ENCODE measurements at regions not wholly inside any gene's neighbourhood (a gene's known extent, or its start where the extent isn't known, plus 50 kb on each side); places are given as distances from the start of the nearest gene placed in this dataset.

DNA sequence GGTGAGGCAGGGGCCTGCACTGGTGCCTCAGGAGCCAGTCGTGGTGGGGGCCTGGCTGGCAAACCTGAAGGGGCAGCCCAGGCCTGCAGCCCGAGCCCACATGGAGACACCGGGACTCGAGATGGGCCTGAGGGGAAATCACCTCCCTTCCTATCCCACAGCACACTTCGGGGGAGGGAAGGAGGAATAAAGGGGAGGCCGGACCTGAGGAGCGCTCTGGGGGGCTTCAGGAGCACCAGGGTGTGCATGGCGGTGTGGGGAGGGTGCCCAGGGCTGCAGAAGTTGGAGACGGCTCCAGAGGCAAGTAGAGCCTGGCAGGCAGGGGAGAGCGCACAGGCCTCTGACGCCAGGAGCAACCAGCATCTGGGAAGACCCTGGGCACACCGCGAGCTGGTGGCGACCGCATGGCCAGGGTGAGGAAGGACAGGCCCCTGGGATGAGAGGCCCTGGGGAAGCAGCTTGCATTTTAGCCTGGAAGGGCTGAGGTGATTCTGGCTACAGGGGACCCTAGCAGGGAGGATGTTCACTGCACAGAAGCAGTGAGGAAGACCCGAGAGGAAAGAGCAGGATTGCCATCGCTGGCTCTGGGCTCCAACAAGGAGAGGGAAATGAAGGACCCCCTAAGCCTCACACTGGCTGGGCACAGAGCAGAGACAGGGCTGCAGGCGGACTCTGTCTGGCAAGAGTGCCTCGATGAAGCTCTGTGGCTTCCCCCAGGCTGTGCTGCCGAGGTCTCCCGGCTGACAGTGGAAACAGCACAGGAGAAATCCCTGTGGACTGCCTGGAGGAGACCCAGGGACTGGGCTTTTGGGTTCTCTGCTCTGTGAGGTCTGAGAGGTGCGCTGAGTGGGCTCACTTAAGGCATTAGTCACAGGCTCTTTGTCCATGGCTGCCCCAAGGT, 457.7 kb downstream of the BRD1 start:
- DNase-seq (ENCODE audit: low read depth, low spot score), result no peak

- no peak for DNase-seq (ENCODE audit: low read depth, low spot score)
These were observed 458.5 kb downstream of the BRD1 start for GRCh38 chr22:49368976-49369725.

- DNase-seq (ENCODE audit: low read depth, low spot score), result no peak
These were observed 459.3 kb downstream of the BRD1 start for GRCh38 chr22:49368221-49368975.

GRCh38 chr22:49367041-49367697, 460.5 kb downstream of the BRD1 start:
- no peak for DNase-seq (ENCODE audit: low read depth, low spot score)

DNA sequence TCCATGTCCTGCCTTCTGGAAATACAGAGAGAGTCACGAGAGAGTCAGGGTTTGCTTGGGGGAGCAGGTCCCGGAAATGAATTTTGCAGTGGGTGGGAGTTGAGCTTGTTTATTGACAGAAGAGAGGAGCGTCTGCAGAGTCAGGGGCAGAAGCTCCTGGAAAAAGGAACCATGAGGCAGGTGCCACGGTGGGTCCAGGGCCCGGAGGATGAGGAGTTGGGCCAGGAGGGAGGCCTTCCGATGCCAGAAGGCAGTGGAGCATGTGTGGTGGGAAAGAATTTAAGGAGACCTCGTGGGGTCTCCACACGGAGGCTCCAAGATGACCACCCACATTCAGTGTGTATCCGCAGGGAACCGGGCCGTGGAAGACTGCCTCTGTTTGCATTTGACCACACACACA, 461.2 kb downstream of the BRD1 start:
- no peak for DNase-seq (ENCODE audit: low read depth, low spot score)

DNA sequence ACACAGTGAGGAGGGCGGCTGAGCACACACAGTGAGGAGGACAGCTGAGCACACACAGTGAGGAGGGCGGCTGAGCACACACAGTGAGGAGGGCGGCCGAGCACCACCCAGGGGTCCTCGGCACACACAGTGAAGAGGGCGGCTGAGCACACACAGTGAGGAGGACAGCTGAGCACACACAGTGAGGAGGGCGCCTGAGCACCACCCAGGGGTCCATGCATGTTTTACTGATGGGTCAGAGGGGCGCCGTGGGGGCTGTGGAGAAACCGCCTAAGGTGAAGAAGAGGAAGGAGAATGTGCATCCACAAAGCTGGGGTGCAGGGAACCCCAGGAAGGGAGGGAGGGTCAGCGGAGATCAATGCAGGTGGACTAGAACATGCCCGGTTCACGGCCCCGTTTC, 461.8 kb downstream of the BRD1 start:
- no peak for DNase-seq (ENCODE audit: low read depth, low spot score)

DNA sequence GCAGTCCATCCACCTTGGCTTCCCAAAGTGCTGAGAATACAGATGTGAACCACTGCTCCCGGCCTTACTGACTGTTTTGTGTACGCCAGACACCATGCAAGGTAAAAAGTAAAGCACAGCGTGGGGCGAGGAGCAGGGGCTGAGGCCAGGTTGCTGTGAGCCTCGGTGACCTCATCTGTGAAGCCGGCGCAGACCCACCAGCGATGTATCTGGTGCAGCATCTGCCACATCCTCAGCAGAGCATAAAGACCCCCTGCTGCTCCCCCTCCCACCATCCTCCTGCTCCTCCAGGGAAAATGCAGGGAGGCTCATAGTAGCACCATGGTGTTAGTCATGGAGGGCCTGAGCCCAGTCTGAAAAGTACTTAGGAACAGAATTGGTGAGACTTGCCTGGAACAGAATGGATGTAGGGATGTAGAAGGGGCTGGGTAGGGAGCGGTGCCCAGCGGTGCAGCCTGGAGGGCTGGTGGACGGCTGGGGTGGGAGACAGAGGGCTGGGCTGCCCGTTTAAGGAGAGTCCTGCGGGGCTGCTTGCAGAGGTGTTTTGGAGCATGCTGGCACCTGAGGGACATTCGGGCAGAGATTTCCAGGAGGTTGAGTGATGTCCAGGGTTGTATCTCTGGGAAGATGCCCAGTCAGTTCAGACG, 462.4 kb downstream of the BRD1 start:
- no peak for DNase-seq (ENCODE audit: low read depth, low spot score)

DNA sequence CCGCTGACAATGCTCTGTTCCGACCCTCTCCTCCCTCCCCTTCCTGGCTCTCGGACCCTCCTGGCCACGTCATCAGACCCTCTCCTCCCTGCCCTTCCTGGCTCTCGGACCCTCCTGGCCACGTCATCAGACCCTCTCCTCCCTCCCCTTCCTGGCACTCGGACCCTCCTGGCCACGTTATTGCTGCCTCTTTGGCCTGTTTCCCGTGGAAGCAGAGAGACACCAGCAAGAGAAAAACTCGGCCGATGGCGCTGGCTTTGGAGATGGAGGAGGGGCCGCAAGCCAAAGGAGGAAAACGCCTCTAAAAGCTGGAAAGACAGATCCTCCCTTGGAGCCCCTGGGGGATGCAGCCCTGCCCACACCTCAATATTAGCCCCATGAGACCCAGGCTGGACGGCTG, 463.3 kb downstream of the BRD1 start:
- no peak for DNase-seq (ENCODE audit: low read depth, low spot score)

DNA sequence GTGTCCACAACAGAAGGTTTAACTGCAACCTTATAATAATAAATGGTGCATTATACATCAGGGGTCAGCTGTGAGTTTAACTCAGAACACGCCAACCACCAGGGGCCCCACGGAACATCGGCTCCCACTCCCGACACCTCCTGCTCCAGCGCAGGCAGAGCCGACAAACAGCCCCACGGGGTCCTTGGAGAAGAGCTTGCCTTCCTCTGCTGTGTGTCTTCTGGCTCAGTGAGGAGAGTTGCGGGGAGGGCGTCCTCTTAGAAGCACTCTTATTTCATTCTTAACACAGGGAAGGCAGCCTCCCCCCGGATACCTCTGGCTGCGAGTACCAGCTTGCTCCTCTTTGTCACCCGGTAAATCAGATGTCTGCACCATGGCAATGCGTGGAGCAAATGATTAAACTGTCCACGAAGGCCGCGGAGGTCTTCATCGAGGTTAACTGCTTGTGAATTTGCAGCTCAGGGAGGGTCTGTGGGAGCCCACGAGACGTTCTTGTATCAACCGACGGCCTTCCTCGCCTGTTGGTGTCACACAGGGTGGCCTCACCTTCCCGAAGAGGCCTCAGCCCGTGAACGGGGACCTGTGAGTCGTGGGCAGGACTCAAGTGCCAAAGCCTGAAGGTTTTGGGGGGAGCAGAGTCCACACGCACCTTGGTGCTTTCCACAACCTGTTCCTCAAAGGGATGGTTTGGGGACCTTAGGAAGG, 464.0 kb downstream of the BRD1 start:
- no peak for DNase-seq (ENCODE audit: low read depth, low spot score)

DNA sequence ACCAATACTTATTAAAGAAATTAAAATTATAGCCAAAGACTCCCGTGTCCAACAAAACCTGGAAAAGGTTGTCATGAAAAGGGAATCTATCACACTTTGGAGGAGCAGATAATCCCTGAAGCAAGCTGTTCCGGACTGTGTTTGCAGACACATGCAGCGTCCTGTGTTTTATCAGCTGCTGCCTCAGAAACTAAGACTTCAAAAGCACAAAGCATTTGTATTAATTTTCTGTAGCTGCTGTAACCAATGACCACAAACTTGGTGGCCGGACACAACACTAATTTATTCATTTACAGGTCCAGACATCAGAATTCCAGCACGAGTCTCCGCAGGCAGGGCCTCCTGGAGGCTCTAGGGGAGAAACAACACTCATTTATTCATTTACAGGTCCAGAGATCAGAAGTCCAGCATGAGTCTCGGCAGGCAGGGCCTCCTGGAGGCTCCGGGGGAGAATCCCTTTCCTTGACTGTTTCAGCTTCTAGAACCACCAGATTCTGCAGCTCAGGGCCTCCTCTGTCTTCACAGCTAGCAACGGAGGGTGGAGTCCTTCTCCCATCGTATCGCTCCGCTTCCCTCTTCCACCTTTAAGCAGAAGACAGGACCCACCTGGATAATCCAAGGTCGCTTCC, 465.3 kb downstream of the BRD1 start:
- DNase-seq (ENCODE audit: low read depth, low spot score), result no peak

- no peak for DNase-seq (ENCODE audit: low read depth, low spot score)
These were observed 466.5 kb downstream of the BRD1 start for GRCh38 chr22:49361164-49361563.

GRCh38 chr22:49360746-49361145, 466.9 kb downstream of the BRD1 start:
- DNase-seq (ENCODE audit: low read depth, low spot score), result no peak

- DNase-seq (ENCODE audit: low read depth, low spot score), result no peak
These were observed 468.6 kb downstream of the BRD1 start for GRCh38 chr22:49359076-49359475.

- no peak for DNase-seq (ENCODE audit: low read depth, low spot score)
These were observed 469.8 kb downstream of the BRD1 start for GRCh38 chr22:49357661-49358440.

DNA sequence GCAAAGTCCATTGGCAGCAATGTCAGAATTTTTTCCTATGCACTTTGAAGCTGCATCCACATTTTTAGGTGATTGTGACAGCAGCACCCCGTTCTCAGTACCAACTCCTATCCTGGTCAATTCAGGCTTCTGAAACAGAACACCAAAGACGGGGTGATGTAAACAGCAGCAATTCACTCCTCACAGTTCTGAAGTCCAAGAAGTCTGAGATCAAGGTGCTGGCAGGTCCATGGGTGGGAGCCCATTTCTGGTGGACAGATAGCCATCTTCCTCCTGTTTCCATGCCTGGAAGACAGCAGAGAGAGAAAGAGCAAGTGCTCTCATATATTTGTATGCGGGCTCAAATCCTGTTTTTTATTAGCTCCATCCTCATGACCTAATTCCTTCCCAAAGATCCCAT, 471.2 kb downstream of the BRD1 start:
- DNase-seq (ENCODE audit: low read depth, low spot score), result no peak

- DNase-seq (ENCODE audit: low read depth, low spot score), result no peak
These were observed 472.3 kb downstream of the BRD1 start for GRCh38 chr22:49355211-49355920.

- DNase-seq (ENCODE audit: low read depth, low spot score), result no peak
These were observed 473.0 kb downstream of the BRD1 start for GRCh38 chr22:49354516-49355210.

DNA sequence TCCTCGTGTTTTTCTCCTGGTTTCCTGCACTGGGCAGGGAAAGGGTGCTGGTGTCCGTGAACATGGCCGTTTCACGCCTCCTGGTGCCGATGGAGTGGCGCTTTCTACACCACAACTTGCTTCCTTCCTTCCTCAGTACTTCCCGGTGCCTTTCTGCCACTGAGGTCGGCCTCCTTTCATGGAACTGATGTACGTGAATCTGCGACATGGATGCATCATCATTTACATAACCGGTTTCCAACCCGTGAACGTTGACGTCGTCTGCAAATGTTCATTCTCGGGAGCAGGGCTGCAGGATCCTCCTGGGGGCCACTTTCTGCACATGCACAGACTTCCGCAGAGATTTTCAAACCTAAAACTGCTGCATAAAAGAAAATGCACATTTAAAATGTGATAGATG, 474.4 kb downstream of the BRD1 start:
- DNase-seq (ENCODE audit: low read depth, low spot score), result no peak
